Right lobe of liver (tissue), 6 donors: ENCODE measurements at regions not wholly inside any gene's neighbourhood (a gene's known extent, or its start where the extent isn't known, plus 50 kb on each side); places are given as distances from the start of the nearest gene placed in this dataset.

Experiments used
- ATAC-seq, 4 donors: fragments of 200-7000 bp; cut with Tn5 transposase; one replicate each; pipeline ENCODE4 v1.9.1; 2020; ENCODE audit warnings: mild to moderate bottlenecking in 4 of 4, moderate library complexity in 4 of 4
- DNase-seq, 3 donors: peaks; one replicate each; pipeline ENCODE4 v3.0.0-alpha.2; 2020
- H3K27ac ChIP-seq, 3 donors: fragments of 200-600 bp; one replicate each; pipeline ENCODE4 v1.8.0; 2022
- H3K27me3 ChIP-seq, 2 donors: fragments of 200-600 bp; one replicate each; pipeline ENCODE4 v1.8.0; 2022
- H3K36me3 ChIP-seq, 4 donors: fragments of 200-600 bp; sonication (generic) in 1 of 4; one replicate each; pipeline versions ENCODE4 v1.5.1 to v1.8.0; 2017 to 2022; ENCODE audit warnings: control low read depth in 1 of 4
- H3K4me1 ChIP-seq, 4 donors: fragments of 200-600 bp; sonication (generic) in 1 of 4; one replicate each; pipeline versions ENCODE4 v1.5.1 to v1.8.0; 2017 to 2022; ENCODE audit warnings: control low read depth in 1 of 4
- H3K4me3 ChIP-seq, 3 donors: fragments of 200-600 bp; one replicate each; pipeline ENCODE4 v1.8.0; 2022
- H3K9me3 ChIP-seq, 4 donors: fragments of 200-600 bp; sonication (generic) in 1 of 4; one replicate each; pipeline versions ENCODE4 v1.5.1 to v1.8.0; 2017 to 2022; ENCODE audit warnings: control low read depth in 1 of 4
- POLR2A ChIP-seq: fragments of 450-650 bp; IDR thresholded peaks from one replicate; pipeline ENCODE4 v1.6.1; 2017; ENCODE audit warnings: antibody characterized with exemption, mild to moderate bottlenecking
- WGBS: methylation state at CpG from one replicate; pipeline ENCODE4 v1.1.6; 2018; ENCODE audit warnings: low coverage, low lambda C conversion rate; ENCODE audit not compliant: insufficient coverage; ENCODE audit errors: missing lambda C conversion rate; 5-methylcytosine and 5-hydroxymethylcytosine counted together
- intact Hi-C, 2 donors: fragments of 100-400 bp; cut with DNase I; formaldehyde crosslinking; loops; one replicate each; pipeline versions ENCODE4 v1.11.2 to v1.14.1; 2022
- TF ChIP-seq, protein P1 (sequence below), 4 donors: fragments of 200-600 bp in 3 of 4; fragments of 450-650 bp in 1 of 4; IDR thresholded peaks; one replicate each; pipeline versions ENCODE4 v1.5.1 to v1.8.0; 2016 to 2022; ENCODE audit warnings: antibody characterized with exemption in 4 of 4, mild to moderate bottlenecking in 2 of 4
- donor health status: DM: no; HTN: yes; CAD: no.
- donor health status: DM: no; HTN: no; CAD: no.
- donor health status: DM: no; HTN: no; CAD: no.
- donor health status: DM: no; HTN: yes; CAD: no.
- donor health status: DM: no; HTN: yes; CAD: no.

DNA sequence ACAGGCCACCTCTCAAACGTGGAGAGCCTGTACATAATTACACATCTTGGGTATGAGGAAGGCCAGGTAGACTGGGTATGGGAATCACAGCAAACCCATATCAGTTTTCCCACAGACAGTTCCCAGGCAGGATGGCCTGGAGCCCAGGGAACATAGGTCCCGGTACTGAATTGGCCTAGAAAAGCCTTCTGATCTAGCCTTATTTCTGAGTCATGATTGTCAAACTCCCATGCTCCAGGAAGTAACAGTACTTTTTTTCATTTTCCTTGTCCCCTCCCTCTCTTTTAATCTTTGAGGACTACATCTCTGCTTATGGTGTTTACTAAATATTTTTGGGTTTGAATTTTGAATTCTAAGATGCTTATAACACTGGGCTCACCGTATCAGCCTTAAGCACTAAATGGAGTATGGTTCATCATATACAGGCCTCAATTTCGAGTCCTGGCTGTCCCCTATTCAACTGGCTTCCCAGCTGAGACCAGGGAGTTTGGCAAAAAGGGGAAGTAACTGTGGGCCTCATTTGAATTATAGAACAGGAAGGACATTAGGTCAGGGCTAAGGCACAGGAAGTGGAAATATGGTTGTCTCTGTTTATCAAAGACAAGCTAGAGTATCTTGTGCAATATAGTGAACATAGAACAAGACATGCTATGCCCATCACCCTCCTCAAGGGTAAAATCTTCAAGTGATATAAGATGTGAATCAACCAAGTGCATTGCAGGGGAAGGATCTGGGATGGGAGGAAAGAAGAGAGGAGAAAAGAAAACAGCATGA is 494.6 kb downstream of the NTRK3 start:
- Histone ChIP-seq H3K36me3 (no peaks in the 10 kb centered on the region), H3K4me3 (no peak overlapping the region), H3K9me3 (no peaks in the 10 kb centered on the region), H3K27ac (no peak overlapping the region), H3K4me1 (no peaks in the 10 kb centered on the region), H3K27me3 (no peaks in the 10 kb centered on the region)
- ATAC-seq (peak; percentile 61 to 71 (median 66)), DNase-seq (no peak)
- intact Hi-C loops = no loop called here
- WGBS = 29% methylated on average over 4 of the region's 4 CpGs
- TF ChIP-seq, protein P1, sequence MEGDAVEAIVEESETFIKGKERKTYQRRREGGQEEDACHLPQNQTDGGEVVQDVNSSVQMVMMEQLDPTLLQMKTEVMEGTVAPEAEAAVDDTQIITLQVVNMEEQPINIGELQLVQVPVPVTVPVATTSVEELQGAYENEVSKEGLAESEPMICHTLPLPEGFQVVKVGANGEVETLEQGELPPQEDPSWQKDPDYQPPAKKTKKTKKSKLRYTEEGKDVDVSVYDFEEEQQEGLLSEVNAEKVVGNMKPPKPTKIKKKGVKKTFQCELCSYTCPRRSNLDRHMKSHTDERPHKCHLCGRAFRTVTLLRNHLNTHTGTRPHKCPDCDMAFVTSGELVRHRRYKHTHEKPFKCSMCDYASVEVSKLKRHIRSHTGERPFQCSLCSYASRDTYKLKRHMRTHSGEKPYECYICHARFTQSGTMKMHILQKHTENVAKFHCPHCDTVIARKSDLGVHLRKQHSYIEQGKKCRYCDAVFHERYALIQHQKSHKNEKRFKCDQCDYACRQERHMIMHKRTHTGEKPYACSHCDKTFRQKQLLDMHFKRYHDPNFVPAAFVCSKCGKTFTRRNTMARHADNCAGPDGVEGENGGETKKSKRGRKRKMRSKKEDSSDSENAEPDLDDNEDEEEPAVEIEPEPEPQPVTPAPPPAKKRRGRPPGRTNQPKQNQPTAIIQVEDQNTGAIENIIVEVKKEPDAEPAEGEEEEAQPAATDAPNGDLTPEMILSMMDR (IDR thresholded peaks at IDR 0.05) = peak in 1 of 4 donors; percentile 8
- TF ChIP-seq POLR2A = no peak

- no peaks in the 10 kb centered on the region for H3K4me1 ChIP-seq
- DNase-seq (no peak), ATAC-seq (no peak)
- intact Hi-C loops = no loop called here
- H3K27ac ChIP-seq = no peak overlapping the region
- H3K4me3 ChIP-seq = no peak overlapping the region
- TF ChIP-seq, protein P1 (IDR thresholded peaks at IDR 0.05) = no peak
- TF ChIP-seq POLR2A = no peak
- 55% methylated on average over 3 of the region's 3 CpGs for WGBS
- H3K27me3 ChIP-seq = no peaks in the 10 kb centered on the region
- no peaks in the 10 kb centered on the region for H3K9me3 ChIP-seq
- H3K36me3 ChIP-seq = no peaks in the 10 kb centered on the region
Measured at GRCh38 chr15:87760547-87761314, 495.8 kb downstream of the NTRK3 start.

DNA sequence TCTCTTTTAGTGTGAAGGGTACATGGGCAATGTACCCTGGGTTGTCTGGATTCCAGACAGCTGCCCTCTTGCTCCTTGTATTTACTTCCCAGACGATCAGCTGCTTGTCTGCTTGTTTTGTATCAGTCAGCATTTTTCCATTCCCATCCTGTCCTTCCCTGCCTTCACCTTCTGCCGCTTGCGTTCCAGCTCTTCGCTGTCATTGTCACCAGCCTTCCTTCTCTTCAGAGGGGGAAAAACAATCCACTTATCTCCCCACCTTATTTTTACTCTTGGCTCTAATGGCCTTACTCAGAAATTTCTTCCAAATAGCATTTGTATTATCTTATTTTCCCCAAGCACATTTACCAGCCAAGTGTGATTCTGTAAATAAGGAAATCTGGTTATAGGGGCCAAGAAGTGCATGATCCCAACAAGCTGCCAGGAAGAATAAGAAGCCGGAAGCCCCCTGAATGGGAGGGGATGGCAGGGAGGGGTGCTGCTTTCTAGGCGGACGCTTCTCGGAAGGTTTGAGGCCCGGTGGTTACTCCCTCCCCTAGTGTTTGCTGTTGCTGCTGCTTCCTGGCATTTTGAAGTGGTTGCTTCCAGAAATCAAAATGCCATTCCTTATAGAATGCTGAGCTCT is 497.6 kb downstream of the NTRK3 start:
- WGBS = 45% methylated on average over 9 of the region's 9 CpGs
- TF ChIP-seq, protein P1 (IDR thresholded peaks at IDR 0.05) = no peak
- no peak for TF ChIP-seq POLR2A
- H3K36me3 ChIP-seq = no peaks in the 10 kb centered on the region
- intact Hi-C loops = no loop called here
- no peaks in the 10 kb centered on the region for H3K27me3 ChIP-seq
- H3K9me3 ChIP-seq = no peaks in the 10 kb centered on the region
- H3K4me3 ChIP-seq = no peak overlapping the region
- H3K4me1 ChIP-seq = no peaks in the 10 kb centered on the region
- no peak overlapping the region for H3K27ac ChIP-seq
- peak in 1 of 3 donors; percentile 28 for DNase-seq
- peak in 3 of 4 donors; percentile 55 to 75 (median 64) for ATAC-seq

DNA sequence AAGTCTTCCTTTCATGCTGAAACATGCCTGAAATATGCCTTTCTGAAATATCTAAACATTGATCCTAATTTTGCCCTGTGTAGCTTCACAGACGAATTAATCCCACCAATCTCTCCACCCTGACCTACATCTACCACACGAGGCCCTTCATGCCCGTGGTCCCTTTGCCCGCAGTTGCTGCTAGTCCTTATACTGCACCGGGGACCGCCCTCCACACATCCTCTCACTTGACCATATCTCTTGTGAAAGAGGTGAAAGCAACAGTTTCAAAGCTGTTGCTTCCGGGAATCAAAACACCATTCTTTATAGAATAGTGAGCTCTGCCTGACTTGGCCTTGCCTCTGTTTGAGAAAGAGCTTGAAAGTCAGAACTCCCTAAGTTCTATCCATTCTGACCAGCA is 499.5 kb downstream of the NTRK3 start:
- WGBS = 58% methylated on average over 7 of the region's 7 CpGs
- intact Hi-C loops = no loop called here
- no peaks in the 10 kb centered on the region for H3K9me3 ChIP-seq
- no peak overlapping the region for H3K27ac ChIP-seq
- no peaks in the 10 kb centered on the region for H3K27me3 ChIP-seq
- ATAC-seq (no peak), DNase-seq (no peak)
- no peak overlapping the region for H3K4me3 ChIP-seq
- no peaks in the 10 kb centered on the region for H3K4me1 ChIP-seq
- H3K36me3 ChIP-seq = no peaks in the 10 kb centered on the region
- TF ChIP-seq, protein P1 (IDR thresholded peaks at IDR 0.05) = no peak
- TF ChIP-seq POLR2A = no peak
